Peyer's patch (tissue), 4 donors: ENCODE measurements at regions not wholly inside any gene's neighbourhood (a gene's known extent, or its start where the extent isn't known, plus 50 kb on each side); places are given as distances from the start of the nearest gene placed in this dataset.

ENCODE experiments used
- DNase-seq, 3 donors: peaks; one replicate each; pipeline ENCODE4 v3.0.0-alpha.2; 2017 to 2019
- H3K27ac ChIP-seq, 4 donors: fragments of 200-600 bp; sonication (generic); one replicate each; pipeline ENCODE4 v1.5.1; 2016 to 2019
- H3K27me3 ChIP-seq, 2 donors: fragments of 200-600 bp; sonication (generic); one replicate each; pipeline ENCODE4 v1.5.1; 2019
- H3K36me3 ChIP-seq, 3 donors: fragments of 200-600 bp; sonication (generic); one replicate each; pipeline ENCODE4 v1.5.1; 2016 to 2019
- H3K4me1 ChIP-seq, 4 donors: fragments of 200-600 bp; sonication (generic); one replicate each; pipeline ENCODE4 v1.5.1; 2016 to 2019
- H3K4me3 ChIP-seq, 4 donors: fragments of 200-600 bp; sonication (generic); 1 replicate in 3 of 4; 2 replicates in 1 of 4; pipeline ENCODE4 v1.5.1; 2016 to 2019; ENCODE audit warnings: mild to moderate bottlenecking in 1 of 4
- H3K9me3 ChIP-seq, 4 donors: fragments of 200-600 bp; sonication (generic); one replicate each; pipeline ENCODE4 v1.5.1; 2016 to 2019; ENCODE audit warnings: mild to moderate bottlenecking in 1 of 4
- POLR2A ChIP-seq, 2 donors: fragments of 450-650 bp; IDR thresholded peaks; one replicate each; pipeline ENCODE4 v1.5.1; 2017; ENCODE audit warnings: antibody characterized with exemption in 2 of 2, mild to moderate bottlenecking in 2 of 2, moderate library complexity in 2 of 2
- TF ChIP-seq, protein P1 (sequence below), 6 experiments: fragments of 450-650 bp in 4 of 6; fragments of 200-600 bp in 2 of 6; sonication (generic) in 1 of 6; IDR thresholded peaks; one replicate each; pipeline ENCODE4 v1.5.1; 2017 to 2019; ENCODE audit warnings: antibody characterized with exemption in 6 of 6, mild to moderate bottlenecking in 3 of 6, moderate library complexity in 1 of 6

DNA sequence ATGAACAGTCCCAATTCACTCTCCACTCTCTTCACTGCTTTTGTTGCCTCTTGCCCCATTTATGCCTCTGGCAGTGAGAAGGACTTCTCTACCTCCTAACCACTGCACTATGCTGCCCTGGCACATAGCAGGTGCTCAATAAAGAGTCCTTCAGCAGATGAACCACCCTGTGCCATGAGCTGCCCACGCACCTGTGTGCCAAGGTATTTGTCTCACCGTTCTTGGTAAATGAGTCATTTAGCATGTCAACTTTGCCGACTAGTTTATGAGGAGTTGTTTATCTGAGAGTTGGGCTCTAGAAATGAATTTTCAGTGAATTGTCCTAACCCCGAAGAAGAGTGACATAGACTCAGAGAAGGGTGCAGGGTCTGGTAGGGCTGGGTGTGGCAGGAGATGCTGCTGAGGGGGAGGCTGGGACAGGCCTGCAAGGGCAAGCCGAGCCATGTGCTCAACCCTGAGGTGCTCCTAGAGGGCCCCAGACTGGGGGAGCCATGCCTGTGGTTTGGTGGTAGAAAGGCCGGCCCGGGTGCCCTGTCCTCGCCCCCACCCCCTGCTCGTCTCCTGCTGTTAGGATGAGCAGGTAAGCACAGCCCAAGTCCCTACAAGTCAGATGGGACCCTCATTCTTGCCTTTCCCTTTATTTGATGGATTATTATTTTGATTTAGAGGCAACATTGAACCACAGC, 654.5 kb downstream of the MATN1 start:
- Histone ChIP-seq H3K4me1 (no peaks in the 10 kb centered on the region), H3K4me3 (no peak overlapping the region), H3K27me3 (no peaks in the 10 kb centered on the region), H3K27ac (no peak overlapping the region), H3K9me3 (no peaks in the 10 kb centered on the region), H3K36me3 (no peaks in the 10 kb centered on the region)
- no peak for TF ChIP-seq POLR2A (IDR thresholded peaks at IDR 0.05)
- TF ChIP-seq, protein P1, sequence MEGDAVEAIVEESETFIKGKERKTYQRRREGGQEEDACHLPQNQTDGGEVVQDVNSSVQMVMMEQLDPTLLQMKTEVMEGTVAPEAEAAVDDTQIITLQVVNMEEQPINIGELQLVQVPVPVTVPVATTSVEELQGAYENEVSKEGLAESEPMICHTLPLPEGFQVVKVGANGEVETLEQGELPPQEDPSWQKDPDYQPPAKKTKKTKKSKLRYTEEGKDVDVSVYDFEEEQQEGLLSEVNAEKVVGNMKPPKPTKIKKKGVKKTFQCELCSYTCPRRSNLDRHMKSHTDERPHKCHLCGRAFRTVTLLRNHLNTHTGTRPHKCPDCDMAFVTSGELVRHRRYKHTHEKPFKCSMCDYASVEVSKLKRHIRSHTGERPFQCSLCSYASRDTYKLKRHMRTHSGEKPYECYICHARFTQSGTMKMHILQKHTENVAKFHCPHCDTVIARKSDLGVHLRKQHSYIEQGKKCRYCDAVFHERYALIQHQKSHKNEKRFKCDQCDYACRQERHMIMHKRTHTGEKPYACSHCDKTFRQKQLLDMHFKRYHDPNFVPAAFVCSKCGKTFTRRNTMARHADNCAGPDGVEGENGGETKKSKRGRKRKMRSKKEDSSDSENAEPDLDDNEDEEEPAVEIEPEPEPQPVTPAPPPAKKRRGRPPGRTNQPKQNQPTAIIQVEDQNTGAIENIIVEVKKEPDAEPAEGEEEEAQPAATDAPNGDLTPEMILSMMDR (IDR thresholded peaks at IDR 0.05) = no peak
- no peak for DNase-seq

DNA sequence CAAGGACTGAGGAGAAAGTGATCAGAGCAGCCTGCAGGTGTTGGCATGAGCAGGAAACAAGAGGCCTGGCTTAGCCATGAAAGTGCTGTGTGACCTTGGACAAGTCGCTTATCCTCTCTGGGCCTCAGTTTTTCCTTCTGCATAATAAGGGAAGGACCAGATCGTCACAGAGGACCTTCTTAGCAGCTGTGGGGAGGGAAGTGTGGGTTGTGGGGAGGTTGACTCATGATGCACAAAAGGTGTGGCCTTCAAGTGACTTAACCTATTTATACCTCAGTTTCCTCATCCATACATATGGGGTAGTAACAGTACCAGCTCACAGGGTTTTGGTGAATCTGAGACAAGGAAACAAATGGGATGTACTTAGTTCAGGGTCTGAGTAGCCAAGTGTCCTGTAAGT, 658.8 kb downstream of the MATN1 start:
- H3K4me3 ChIP-seq = no peak overlapping the region
- H3K27me3 ChIP-seq = no peaks in the 10 kb centered on the region
- H3K4me1 ChIP-seq = no peaks in the 10 kb centered on the region
- no peaks in the 10 kb centered on the region for H3K9me3 ChIP-seq
- DNase-seq = no peak
- H3K36me3 ChIP-seq = no peaks in the 10 kb centered on the region
- TF ChIP-seq POLR2A (IDR thresholded peaks at IDR 0.05) = no peak
- TF ChIP-seq, protein P1 (IDR thresholded peaks at IDR 0.05) = no peak
- no peak overlapping the region for H3K27ac ChIP-seq

DNA sequence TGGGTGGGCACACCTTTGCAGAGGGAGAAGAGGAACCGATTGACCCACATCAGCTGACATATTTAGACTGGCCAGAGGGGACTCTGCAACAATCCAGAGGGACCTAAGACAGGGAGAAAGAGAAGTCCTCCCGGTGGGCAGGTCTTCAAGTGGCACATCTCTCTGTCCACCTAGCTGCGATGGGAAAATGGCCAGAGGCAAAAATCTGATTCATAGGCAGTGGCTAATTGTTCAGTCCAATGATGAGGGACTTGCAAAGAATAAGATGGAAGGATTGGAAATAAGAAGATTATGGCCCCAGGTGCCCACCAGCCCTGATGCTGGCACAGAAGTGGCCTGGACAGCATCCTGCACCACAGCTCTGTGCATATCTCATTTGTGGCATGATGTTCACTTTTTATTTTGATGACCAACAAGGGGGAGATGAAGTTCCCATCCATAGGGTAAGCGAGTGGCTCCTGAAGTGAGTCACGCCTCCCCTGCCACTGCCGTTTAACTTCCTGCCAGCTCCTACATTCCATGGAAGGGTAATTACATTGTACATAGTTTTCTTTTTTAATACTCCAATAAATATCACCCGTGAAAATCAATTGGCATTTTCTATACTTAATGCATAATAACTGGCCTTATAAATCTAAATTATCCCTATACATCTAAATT, 659.6 kb downstream of the MATN1 start:
- TF ChIP-seq, protein P1 (IDR thresholded peaks at IDR 0.05) = no peak
- H3K4me3 ChIP-seq = no peak overlapping the region
- no peaks in the 10 kb centered on the region for H3K9me3 ChIP-seq
- H3K4me1 ChIP-seq = no peaks in the 10 kb centered on the region
- no peak for DNase-seq
- no peak overlapping the region for H3K27ac ChIP-seq
- H3K36me3 ChIP-seq = no peaks in the 10 kb centered on the region
- H3K27me3 ChIP-seq = no peaks in the 10 kb centered on the region

DNA sequence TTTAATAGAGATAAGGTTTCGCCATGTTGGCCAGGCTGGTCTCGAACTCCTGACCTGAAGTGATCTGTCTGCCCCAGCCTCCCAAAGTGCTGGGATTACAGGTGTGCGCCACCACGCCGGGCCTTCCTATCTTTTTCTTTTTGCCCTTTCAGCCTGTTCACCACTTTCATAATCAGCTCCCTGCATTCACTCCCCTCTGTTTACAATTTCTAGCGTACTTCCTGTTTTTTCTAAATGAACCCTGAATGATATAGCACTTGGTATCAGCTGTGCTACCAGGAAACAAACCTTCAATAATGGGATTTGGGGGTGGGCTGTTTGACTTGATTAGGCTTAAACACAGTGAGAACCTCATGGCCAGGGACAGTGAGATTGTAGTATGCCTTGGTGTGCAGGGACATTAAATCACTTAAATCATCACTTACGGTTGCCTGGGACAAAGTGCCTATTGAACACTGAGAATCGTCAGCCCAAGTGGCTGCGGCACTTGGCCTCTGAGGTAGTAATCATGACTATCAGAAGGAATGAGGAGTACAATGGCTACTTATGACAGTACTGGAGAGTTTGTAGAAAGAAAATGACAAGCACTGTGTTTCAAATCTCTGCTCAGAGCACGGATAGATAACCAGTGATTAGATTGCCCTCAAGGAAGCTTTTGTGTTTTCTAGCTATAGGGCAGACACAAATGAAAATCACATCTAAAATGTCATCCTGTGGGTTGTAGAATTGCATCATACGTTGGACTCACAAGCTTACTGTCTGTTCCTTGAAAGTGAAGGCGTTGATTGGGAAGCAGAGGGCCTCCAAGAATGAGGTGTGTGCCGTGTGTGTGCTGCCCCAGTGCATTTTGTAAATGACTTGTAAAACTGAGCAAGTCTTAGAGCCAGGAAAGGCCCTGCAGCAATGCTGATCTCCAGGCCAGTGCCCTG, 661.8 kb downstream of the MATN1 start:
- no peaks in the 10 kb centered on the region for H3K9me3 ChIP-seq
- TF ChIP-seq POLR2A (IDR thresholded peaks at IDR 0.05) = no peak
- H3K4me1 ChIP-seq = no peaks in the 10 kb centered on the region
- H3K36me3 ChIP-seq = no peaks in the 10 kb centered on the region
- no peak overlapping the region for H3K4me3 ChIP-seq
- no peak overlapping the region for H3K27ac ChIP-seq
- no peaks in the 10 kb centered on the region for H3K27me3 ChIP-seq
- no peak for DNase-seq

DNA sequence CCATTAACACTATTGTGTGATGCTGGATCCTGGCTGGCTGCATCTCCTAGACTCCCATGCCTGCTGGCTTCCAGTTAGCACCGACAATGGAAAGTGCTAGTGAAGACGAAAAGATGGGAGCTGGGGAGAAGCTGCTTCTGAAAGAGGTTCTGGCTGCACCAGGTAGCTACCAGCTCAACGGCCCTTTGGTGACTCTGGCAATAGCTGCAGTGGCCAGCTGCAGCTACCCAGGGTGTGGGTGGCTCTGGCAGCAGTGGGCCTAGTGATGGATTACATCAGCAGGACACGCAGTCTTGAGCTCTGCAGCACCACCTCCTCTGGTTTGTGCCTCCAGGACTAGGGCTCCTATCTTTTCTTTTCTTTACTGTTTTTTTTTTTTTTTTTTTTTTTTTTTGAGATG, 662.6 kb downstream of the MATN1 start:
- Histone ChIP-seq H3K9me3 (no peaks in the 10 kb centered on the region), H3K27me3 (no peaks in the 10 kb centered on the region), H3K4me1 (no peaks in the 10 kb centered on the region), H3K27ac (no peak overlapping the region), H3K36me3 (no peaks in the 10 kb centered on the region), H3K4me3 (no peak overlapping the region)
- DNase-seq = no peak
- TF ChIP-seq, protein P1 (IDR thresholded peaks at IDR 0.05) = no peak
- TF ChIP-seq POLR2A (IDR thresholded peaks at IDR 0.05) = no peak

DNA sequence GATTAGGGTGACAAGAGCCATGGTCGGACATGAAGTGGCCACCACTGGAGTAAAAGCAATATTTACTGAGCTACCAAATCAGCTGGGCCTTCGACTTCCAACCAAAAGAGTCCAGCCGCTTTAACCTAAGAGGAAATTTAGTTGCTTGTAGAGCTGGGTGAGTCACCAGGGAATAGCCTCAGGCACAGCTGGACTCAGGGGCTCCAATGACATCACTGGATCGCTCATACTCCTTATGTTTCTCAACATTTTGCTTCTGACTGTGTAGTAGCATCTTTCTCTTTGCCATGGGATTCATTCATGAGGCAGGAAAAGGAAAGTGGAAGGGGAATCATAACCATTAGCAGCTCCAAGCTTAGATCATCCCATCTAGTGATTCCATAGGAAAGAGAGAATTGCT, 664.4 kb downstream of the MATN1 start:
- DNase-seq = no peak
- no peak for TF ChIP-seq POLR2A (IDR thresholded peaks at IDR 0.05)
- TF ChIP-seq, protein P1 (IDR thresholded peaks at IDR 0.05) = no peak
- Histone ChIP-seq H3K36me3 (no peaks in the 10 kb centered on the region), H3K27ac (no peak overlapping the region), H3K27me3 (no peaks in the 10 kb centered on the region), H3K4me3 (no peak overlapping the region), H3K4me1 (no peaks in the 10 kb centered on the region), H3K9me3 (no peaks in the 10 kb centered on the region)
